Ishikawa (cell line): ENCODE measurements at regions not wholly inside any gene's neighbourhood (a gene's known extent, or its start where the extent isn't known, plus 50 kb on each side); places are given as distances from the start of the nearest gene placed in this dataset.

ENCODE experiments used
- EP300 ChIP-seq: IDR thresholded peaks from 2 replicates; pipeline ENCODE4 v1.6.1; 2012; ENCODE audit warnings: borderline replicate concordance
- NFIC ChIP-seq: IDR thresholded peaks from 2 replicates; pipeline ENCODE4 v1.6.1; 2012
- TAF1 ChIP-seq: IDR thresholded peaks from 2 replicates; pipeline ENCODE4 v1.6.1; 2012; ENCODE audit warnings: low read depth, mild to moderate bottlenecking
- YY1 ChIP-seq: IDR thresholded peaks from 2 replicates; pipeline ENCODE4 v1.6.1; 2012; ENCODE audit warnings: low read depth
- ZBTB7A ChIP-seq: IDR thresholded peaks from 2 replicates; pipeline ENCODE4 v1.6.1; 2012; ENCODE audit warnings: low read depth
- TF ChIP-seq, protein P1 (sequence below): IDR thresholded peaks from 2 replicates; pipeline ENCODE4 v1.6.1; 2012

DNA sequence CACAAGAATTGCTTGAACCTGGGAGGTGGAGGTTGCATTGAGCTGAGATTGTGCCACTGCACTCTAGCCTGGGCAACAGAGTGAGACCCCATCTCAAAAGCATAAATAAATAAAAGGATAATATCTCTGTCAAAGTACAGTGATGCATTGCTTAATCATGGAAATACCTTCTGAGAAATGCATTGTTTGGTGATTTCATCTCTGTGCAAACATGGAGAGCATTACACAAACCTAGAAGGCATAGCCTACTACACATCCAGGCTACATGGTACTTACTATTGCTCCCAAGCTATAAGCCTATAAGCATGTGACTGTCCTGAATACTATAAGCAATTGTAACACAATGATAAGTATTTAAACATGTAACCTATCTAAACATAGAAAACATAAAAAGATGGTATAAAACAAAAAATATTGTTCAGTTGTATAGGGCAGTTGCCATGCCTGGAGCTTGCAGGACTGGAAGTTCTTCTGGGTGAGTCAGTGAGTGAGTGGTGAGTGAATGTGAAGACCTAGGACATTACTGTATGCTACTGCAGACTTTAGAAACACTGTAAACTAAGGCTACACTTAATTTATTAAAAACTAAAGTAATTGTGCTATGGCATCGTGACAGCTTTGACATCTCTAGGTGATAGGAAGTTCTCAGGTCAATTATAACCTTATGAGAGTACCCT lies 93.6 kb upstream of the SNRPN start:
- no peak for TF ChIP-seq EP300
- no peak for TF ChIP-seq NFIC
- no peak for TF ChIP-seq TAF1
- TF ChIP-seq ZBTB7A: no peak
- TF ChIP-seq, protein P1, sequence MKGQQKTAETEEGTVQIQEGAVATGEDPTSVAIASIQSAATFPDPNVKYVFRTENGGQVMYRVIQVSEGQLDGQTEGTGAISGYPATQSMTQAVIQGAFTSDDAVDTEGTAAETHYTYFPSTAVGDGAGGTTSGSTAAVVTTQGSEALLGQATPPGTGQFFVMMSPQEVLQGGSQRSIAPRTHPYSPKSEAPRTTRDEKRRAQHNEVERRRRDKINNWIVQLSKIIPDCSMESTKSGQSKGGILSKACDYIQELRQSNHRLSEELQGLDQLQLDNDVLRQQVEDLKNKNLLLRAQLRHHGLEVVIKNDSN: no peak
- TF ChIP-seq YY1: no peak
